Right renal cortex interstitium (tissue), 3 donors: ENCODE measurements at regions not wholly inside any gene's neighbourhood (a gene's known extent, or its start where the extent isn't known, plus 50 kb on each side); places are given as distances from the start of the nearest gene placed in this dataset.
"Not testable (repeated sequence)": the region's sequence is repeated elsewhere in the genome, so short reads cannot be mapped to it uniquely, and the experiment has no call there.

Experiments
- DNase-seq, 3 donors: peaks; one replicate each; pipeline ENCODE4 v3.0.0-alpha.2; 2013; ENCODE audit warnings: low read depth in 3 of 3, low spot score in 2 of 3

GRCh38 chr22:22818861-22819855 lies 68.5 kb upstream of the IGLL5 start:
- no peak for DNase-seq

- no peak for DNase-seq
Measured at GRCh38 chr22:22820076-22820475, 67.5 kb upstream of the IGLL5 start.

- no peak for DNase-seq
Measured at GRCh38 chr22:22820626-22821025, 67.0 kb upstream of the IGLL5 start.

- DNase-seq, result no peak
Measured at GRCh38 chr22:22821340-22821739, 66.3 kb upstream of the IGLL5 start.

GRCh38 chr22:22822106-22822505 lies 65.5 kb upstream of the IGLL5 start:
- DNase-seq, result no peak

- not testable (repeated sequence) for DNase-seq
Measured at GRCh38 chr22:22822553-22822952, 65.1 kb upstream of the IGLL5 start.

- DNase-seq, result no peak
Measured at GRCh38 chr22:22823131-22823810, 64.3 kb upstream of the IGLL5 start.

- no peak for DNase-seq
Measured at GRCh38 chr22:22824340-22825212, 63.0 kb upstream of the IGLL5 start.

- no peak for DNase-seq
Measured at GRCh38 chr22:22825213-22825593, 62.4 kb upstream of the IGLL5 start.

GRCh38 chr22:22827187-22827939 lies 60.3 kb upstream of the IGLL5 start:
- no peak for DNase-seq

- no peak for DNase-seq
Measured at GRCh38 chr22:22830193-22830592, 57.4 kb upstream of the IGLL5 start.

- DNase-seq, result no peak
Measured at GRCh38 chr22:22830957-22831688, 56.5 kb upstream of the IGLL5 start.

- DNase-seq, result no peak
Measured at GRCh38 chr22:22833059-22833458, 54.6 kb upstream of the IGLL5 start.

- DNase-seq, result no peak
Measured at GRCh38 chr22:22833488-22833887, 54.1 kb upstream of the IGLL5 start.

GRCh38 chr22:22834204-22834603 lies 53.4 kb upstream of the IGLL5 start:
- DNase-seq, result no peak

- DNase-seq, result no peak
Measured at GRCh38 chr22:22834783-22835182, 52.8 kb upstream of the IGLL5 start.

- no peak for DNase-seq
Measured at GRCh38 chr22:22835242-22835641, 52.4 kb upstream of the IGLL5 start.

- no peak for DNase-seq
Measured at GRCh38 chr22:22835771-22836291, 51.8 kb upstream of the IGLL5 start.

GRCh38 chr22:22836635-22837034 lies 51.0 kb upstream of the IGLL5 start:
- no peak for DNase-seq
